Stomach (tissue), 8 donors: ENCODE measurements at regions not wholly inside any gene's neighbourhood (a gene's known extent, or its start where the extent isn't known, plus 50 kb on each side); places are given as distances from the start of the nearest gene placed in this dataset.

Source experiments
- DNase-seq, 2 donors: peaks; one replicate each; pipeline versions ENCODE4 v3.0.0 to v3.0.0-alpha.2; 2013 to 2019
- H3K27ac ChIP-seq, 5 donors: fragments of 200-600 bp in 4 of 5; sonication (generic) in 4 of 5; one replicate each; pipeline ENCODE4 v1.5.1; 2013 to 2019; ENCODE audit warnings: mild to moderate bottlenecking in 1 of 5, moderate library complexity in 1 of 5
- H3K27me3 ChIP-seq, 3 donors: fragments of 200-600 bp; sonication (generic); one replicate each; pipeline ENCODE4 v1.5.1; 2017 to 2019; ENCODE audit warnings: mixed run types in 1 of 3
- H3K36me3 ChIP-seq, 4 donors: fragments of 200-600 bp; sonication (generic); 1 replicate in 3 of 4; 2 replicates in 1 of 4; pipeline ENCODE4 v1.5.1; 2016 to 2019
- H3K4me1 ChIP-seq, 4 donors: fragments of 200-600 bp; sonication (generic); one replicate each; pipeline ENCODE4 v1.5.1; 2016 to 2019
- H3K4me3 ChIP-seq, 4 donors: fragments of 200-600 bp; sonication (generic) in 3 of 4; one replicate each; pipeline ENCODE4 v1.5.1; 2016 to 2019; ENCODE audit warnings: mild to moderate bottlenecking in 1 of 4
- H3K9me3 ChIP-seq, 4 donors: fragments of 200-600 bp; sonication (generic); one replicate each; pipeline ENCODE4 v1.5.1; 2016 to 2019
- CTCF ChIP-seq, 7 experiments: fragments of 450-650 bp in 4 of 7; fragments of 200-600 bp in 3 of 7; sonication (generic) in 3 of 7; IDR thresholded peaks; one replicate each; pipeline ENCODE4 v1.5.1; 2016 to 2019; ENCODE audit warnings: antibody characterized with exemption in 7 of 7, control low read depth in 2 of 7, mild to moderate bottlenecking in 1 of 7
- EP300 ChIP-seq: sonication (generic); formaldehyde crosslinking; IDR thresholded peaks from one replicate; pipeline ENCODE4 v1.6.1; 2017; ENCODE audit warnings: antibody characterized with exemption
- POLR2A ChIP-seq, 4 donors: fragments of 450-650 bp; IDR thresholded peaks; one replicate each; pipeline ENCODE4 v1.6.1; 2016; ENCODE audit warnings: antibody characterized with exemption in 4 of 4, control low read depth in 2 of 4, mild to moderate bottlenecking in 1 of 4, moderate library complexity in 1 of 4
- POLR2AphosphoS5 ChIP-seq, 3 donors: sonication (generic); formaldehyde crosslinking; IDR thresholded peaks; one replicate each; pipeline ENCODE4 v1.6.1; 2016; ENCODE audit warnings: antibody characterized with exemption in 3 of 3
- WGBS, 5 donors: extraction: QIAGEN DNeasy Blood & Tissue Kit in 3 of 5; methylation state at CpG; one replicate each; pipeline versions ENCODE4 v1.1.5 to v1.1.7; 2013 to 2018; 5-methylcytosine and 5-hydroxymethylcytosine counted together
- intact Hi-C: fragments of 100-400 bp; cut with DNase I; formaldehyde crosslinking; loops from one replicate; pipeline ENCODE4 v1.15.1; 2023; ENCODE audit warnings: low total_unique reads
- donor health status: healthy with polysubstance abuse.
- donor health status: Bipolar disorder and iron deficiency.
- donor health status: healthy.

GRCh38 chr12:16415155-16415554 is 67.7 kb downstream of the MGST1 start:
- intact Hi-C loops, result no loop called here
- no peak for DNase-seq
- H3K4me3 ChIP-seq, result no peak overlapping the region
- H3K4me1 ChIP-seq, result no peaks in the 10 kb centered on the region
- no peaks in the 10 kb centered on the region for H3K9me3 ChIP-seq
- H3K36me3 ChIP-seq, result no peaks in the 10 kb centered on the region
- no peak overlapping the region for H3K27ac ChIP-seq
- TF ChIP-seq CTCF (IDR thresholded peaks at IDR 0.05), result no peak
- no peak for TF ChIP-seq POLR2A (IDR thresholded peaks at IDR 0.05)
- no peak for TF ChIP-seq POLR2AphosphoS5 (IDR thresholded peaks at IDR 0.05)
- no peaks in the 10 kb centered on the region for H3K27me3 ChIP-seq

- intact Hi-C loops, result no loop called here
- TF ChIP-seq POLR2AphosphoS5 (IDR thresholded peaks at IDR 0.05) (no peak), EP300 (no peak), CTCF (IDR thresholded peaks at IDR 0.05) (peak in 1 of 7 experiments; percentile 8)
- H3K27me3 ChIP-seq, result no peaks in the 10 kb centered on the region
- H3K36me3 ChIP-seq, result no peaks in the 10 kb centered on the region
- H3K9me3 ChIP-seq, result no peaks in the 10 kb centered on the region
- no peak for DNase-seq
- H3K27ac ChIP-seq, result no peak overlapping the region
- no peaks in the 10 kb centered on the region for H3K4me1 ChIP-seq
- no peak overlapping the region for H3K4me3 ChIP-seq
Observed at GRCh38 chr12:16417058-16417457, 69.6 kb downstream of the MGST1 start.

- Histone ChIP-seq H3K4me1 (no peaks in the 10 kb centered on the region), H3K36me3 (no peaks in the 10 kb centered on the region), H3K4me3 (no peak overlapping the region), H3K27ac (no peak overlapping the region), H3K27me3 (no peaks in the 10 kb centered on the region), H3K9me3 (no peaks in the 10 kb centered on the region)
- WGBS, 5 donors, result 76 to 100% (median 86%) methylated on average over 1 of the region's 1 CpG
- DNase-seq, result no peak
- intact Hi-C loops, result no loop called here
- TF ChIP-seq POLR2A (IDR thresholded peaks at IDR 0.05) (no peak), POLR2AphosphoS5 (IDR thresholded peaks at IDR 0.05) (no peak), EP300 (no peak), CTCF (IDR thresholded peaks at IDR 0.05) (no peak)
Observed at GRCh38 chr12:16421806-16422205, 74.4 kb downstream of the MGST1 start.

DNA sequence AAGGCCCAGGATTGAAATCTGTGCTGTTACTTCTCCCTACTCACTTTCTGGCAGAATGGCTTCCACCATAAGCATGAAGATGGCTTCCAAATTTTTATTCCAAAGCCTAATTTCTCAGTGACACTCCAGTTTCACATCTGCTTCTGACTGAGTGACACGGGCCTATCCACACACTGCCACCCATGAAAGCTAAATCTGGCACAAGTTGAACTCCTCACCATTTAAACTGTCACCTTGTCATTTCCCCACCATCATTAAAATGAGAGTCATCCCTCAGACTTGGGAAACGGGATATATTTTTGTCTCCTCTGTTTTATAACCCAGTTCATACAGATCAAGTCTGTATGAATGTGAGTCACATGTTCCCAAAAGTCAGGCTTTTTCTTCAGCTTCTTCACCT is 77.1 kb downstream of the MGST1 start:
- Histone ChIP-seq H3K36me3 (no peaks in the 10 kb centered on the region), H3K9me3 (no peaks in the 10 kb centered on the region), H3K27me3 (no peaks in the 10 kb centered on the region), H3K4me3 (no peak overlapping the region), H3K27ac (no peak overlapping the region), H3K4me1 (no peaks in the 10 kb centered on the region)
- DNase-seq, result no peak
- 79 to 92% (median 88%) methylated on average over 2 of the region's 2 CpGs for WGBS, 5 donors
- no peak for TF ChIP-seq EP300
- intact Hi-C loops, result no loop called here

GRCh38 chr12:16435875-16436554 is 88.6 kb downstream of the MGST1 start:
- TF ChIP-seq CTCF (IDR thresholded peaks at IDR 0.05) (no peak), POLR2A (IDR thresholded peaks at IDR 0.05) (no peak), POLR2AphosphoS5 (IDR thresholded peaks at IDR 0.05) (no peak), EP300 (no peak)
- WGBS, 5 donors, result 28 to 65% (median 53%) methylated on average over 3 of the region's 3 CpGs

More at GRCh38 chr12:16435875-16436554, 88.6 kb downstream of the MGST1 start:
- Histone ChIP-seq H3K4me1 (no peaks in the 10 kb centered on the region), H3K9me3 (no peaks in the 10 kb centered on the region), H3K36me3 (no peaks in the 10 kb centered on the region), H3K4me3 (no peak overlapping the region), H3K27ac (no peak overlapping the region), H3K27me3 (no peaks in the 10 kb centered on the region)
- intact Hi-C loops, result no loop called here
- no peak for DNase-seq
